GM12878 (cell line): ENCODE measurements at regions not wholly inside any gene's neighbourhood (a gene's known extent, or its start where the extent isn't known, plus 50 kb on each side); places are given as distances from the start of the nearest gene placed in this dataset.

ENCODE experiments used
- ATAC-seq: fragments of 200-7000 bp; cut with Tn5 transposase; 3 replicates; pipeline ENCODE4 v1.9.1; 2020; ENCODE audit warnings: mild to moderate bottlenecking, moderate library complexity
- BruUV-seq: library from RNA; stranded (reverse); fragments of 400-500 nt; replicated peaks from 2 replicates; lab custom pipeline; 2021; lab: Mats Ljungman, UMichigan
- CTCF ChIA-PET: fragments of 300-600 bp; sonication (Branson Sonifier 250); formaldehyde crosslinking; extraction: SDS; loops from one replicate; lab custom pipeline; 2021; ENCODE audit warnings: inconsistent platforms; lab: Yijun Ruan, JAX
- POLR2A ChIA-PET: fragments of 350-600 bp; formaldehyde crosslinking; extraction: SDS; loops from one replicate; lab custom pipeline; 2021; ENCODE audit warnings: inconsistent platforms; lab: Charles Lee
- RAD21 ChIA-PET: fragments of 300-600 bp; sonication (Branson Sonifier 250); formaldehyde crosslinking; loops from one replicate; lab custom pipeline; 2023; ENCODE audit warnings: antibody characterized with exemption; ENCODE audit not compliant: unreplicated experiment; lab: Charles Lee
- SMC1A ChIA-PET: fragments of 300-600 bp; sonication (Branson Sonifier 250); formaldehyde crosslinking; loops from one replicate; lab custom pipeline; 2023; ENCODE audit not compliant: unreplicated experiment, uncharacterized antibody; lab: Charles Lee
- DNase-seq: peaks from one replicate; pipeline ENCODE4 v3.0.0-alpha.2; 2011; ENCODE audit warnings: low read depth, low spot score
- FAIRE-seq: peaks from 3 replicates; lab custom pipeline; 2011; peaks lifted over from hg19 to GRCh38; lab: Jason Lieb, UNC
- H2AFZ ChIP-seq: 2 replicates; pipeline ENCODE4 v1.6.0; 2011; ENCODE audit warnings: low read depth, low read length, control low read depth; ENCODE audit not compliant: control insufficient read depth
- H3K27ac ChIP-seq: 2 replicates; pipeline ENCODE4 v1.5.1; 2011; ENCODE audit warnings: control low read depth; ENCODE audit not compliant: control insufficient read depth, insufficient read depth
- H3K27me3 ChIP-seq, 2 experiments: replicated peaks in 1 of 2; 2 replicates each; pipeline versions ENCODE4 v1.6.0 to v1.6.1; 2011; ENCODE audit warnings: low read length in 1 of 2; ENCODE audit not compliant: control insufficient read depth in 2 of 2, insufficient read depth in 2 of 2
- H3K36me3 ChIP-seq, 2 experiments: 2 replicates each; pipeline ENCODE4 v1.5.1; 2011; ENCODE audit warnings: low read length in 1 of 2; ENCODE audit not compliant: control insufficient read depth in 2 of 2, insufficient read depth in 2 of 2
- H3K4me1 ChIP-seq: 2 replicates; pipeline ENCODE4 v1.6.1; 2011; ENCODE audit warnings: mild to moderate bottlenecking, low read length, moderate library complexity, mixed read lengths; ENCODE audit not compliant: control insufficient read depth, insufficient read depth
- H3K4me2 ChIP-seq: 2 replicates; pipeline ENCODE4 v1.6.0; 2011; ENCODE audit warnings: control low read depth; ENCODE audit not compliant: control insufficient read depth, insufficient read depth
- H3K4me3 ChIP-seq: fragments of 200-600 bp; sonication (generic); 2 replicates; pipeline ENCODE4 v1.5.1; 2016
- H3K79me2 ChIP-seq: 2 replicates; pipeline ENCODE4 v1.6.0; 2011; ENCODE audit warnings: low read length; ENCODE audit not compliant: control insufficient read depth, insufficient read depth
- H3K9ac ChIP-seq: 2 replicates; pipeline ENCODE4 v1.8.0; 2011; ENCODE audit warnings: low read length, control low read depth, mixed read lengths; ENCODE audit not compliant: control insufficient read depth, insufficient read depth
- H3K9me3 ChIP-seq: replicated peaks from 3 replicates; pipeline ENCODE4 v1.5.1; 2011; ENCODE audit warnings: mild to moderate bottlenecking, low read length; ENCODE audit not compliant: control insufficient read depth, insufficient read depth
- H4K20me1 ChIP-seq: 2 replicates; pipeline ENCODE4 v1.6.0; 2011; ENCODE audit not compliant: control insufficient read depth, insufficient read depth
- BRCA1 ChIP-seq: IDR thresholded peaks from 2 replicates; pipeline ENCODE4 v1.6.1; 2011; ENCODE audit warnings: low read depth, low read length, improper control_type of control experiment
- CREM ChIP-seq: IDR thresholded peaks from 2 replicates; pipeline ENCODE4 v1.6.1; 2014; ENCODE audit warnings: antibody characterized with exemption, low read depth
- FOXK2 ChIP-seq: fragments of 450-650 bp; IDR thresholded peaks from 2 replicates; pipeline ENCODE4 v1.6.1; 2017; ENCODE audit warnings: mild to moderate bottlenecking, moderate library complexity
- JUNB ChIP-seq: IDR thresholded peaks from 2 replicates; pipeline ENCODE4 v1.6.1; 2016; ENCODE audit warnings: antibody characterized with exemption, mild to moderate bottlenecking
- MYC ChIP-seq: IDR thresholded peaks from 2 replicates; pipeline ENCODE4 v1.6.1; 2011; ENCODE audit warnings: mild to moderate bottlenecking, low read length, moderate library complexity, inconsistent platforms; ENCODE audit not compliant: insufficient read depth, insufficient replicate concordance, insufficient read length, severe bottlenecking
- RELA ChIP-seq: fragments of 450-650 bp; IDR thresholded peaks from 2 replicates; pipeline ENCODE4 v1.8.0; 2014; ENCODE audit warnings: borderline replicate concordance; ENCODE audit not compliant: partially characterized antibody
- SMAD1 ChIP-seq: fragments of 450-650 bp; IDR thresholded peaks from 2 replicates; pipeline ENCODE4 v1.6.1; 2018; ENCODE audit warnings: mild to moderate bottlenecking, low read depth; ENCODE audit not compliant: partially characterized antibody
- SMARCA5 ChIP-seq: fragments of 450-650 bp; IDR thresholded peaks from 2 replicates; pipeline ENCODE4 v1.6.1; 2017; ENCODE audit warnings: mild to moderate bottlenecking
- SRF ChIP-seq, 2 experiments: IDR thresholded peaks; 2 replicates each; pipeline ENCODE4 v1.6.1; 2011; ENCODE audit warnings: low read depth in 2 of 2, low read length in 2 of 2, mild to moderate bottlenecking in 1 of 2, moderate library complexity in 1 of 2
- STAT1 ChIP-seq: fragments of 450-650 bp; conservative IDR thresholded peaks from 2 replicates; pipeline ENCODE4 v1.6.1; 2014; ENCODE audit warnings: antibody characterized with exemption, mild to moderate bottlenecking
- SUPT20H ChIP-seq: IDR thresholded peaks from 2 replicates; pipeline ENCODE4 v1.6.1; 2011; ENCODE audit warnings: low read depth, mild to moderate bottlenecking, low read length, moderate library complexity, borderline replicate concordance; ENCODE audit not compliant: control insufficient read depth
- ZNF207 ChIP-seq: fragments of 450-650 bp; IDR thresholded peaks from 2 replicates; pipeline ENCODE4 v1.6.1; 2014; ENCODE audit warnings: antibody characterized with exemption, mild to moderate bottlenecking, borderline replicate concordance
- ZZZ3 ChIP-seq: IDR thresholded peaks from 2 replicates; pipeline ENCODE4 v1.6.1; 2011; ENCODE audit warnings: low read depth; ENCODE audit not compliant: control insufficient read depth, insufficient read length
- in situ Hi-C: fragments of 300-500 bp; cut with MboI; formaldehyde crosslinking; loops from 9 replicates; pipeline ENCODE4 v1.14.3; 2018; ENCODE audit warnings: mixed read lengths
- intact Hi-C: fragments of 100-400 bp; cut with micrococcal nuclease; formaldehyde crosslinking; loops from one replicate; pipeline ENCODE4 v1.14.2; 2022; ENCODE audit not compliant: unreplicated experiment
- TF ChIP-seq, protein P1 (sequence below): IDR thresholded peaks from 2 replicates; pipeline ENCODE4 v1.6.1; 2012; ENCODE audit warnings: low read depth, low read length, improper control_type of control experiment
- TF ChIP-seq, protein P2 (sequence below): fragments of 150-350 bp; IDR thresholded peaks from 2 replicates; pipeline ENCODE4 v1.6.1; 2014; ENCODE audit warnings: mild to moderate bottlenecking, low read depth, low read length
- TF ChIP-seq, protein P3 (sequence below): fragments of 450-650 bp; conservative IDR thresholded peaks from 2 replicates; pipeline ENCODE4 v1.6.1; 2017; ENCODE audit warnings: mild to moderate bottlenecking, moderate library complexity
- TF ChIP-seq, protein P4 (sequence below): IDR thresholded peaks from 2 replicates; pipeline ENCODE4 v1.6.1; 2012; ENCODE audit warnings: mild to moderate bottlenecking, low read depth, low read length
- TF ChIP-seq, protein P5 (sequence below): fragments of 450-650 bp; IDR thresholded peaks from 2 replicates; pipeline ENCODE4 v1.6.1; 2014; ENCODE audit warnings: mild to moderate bottlenecking

DNA sequence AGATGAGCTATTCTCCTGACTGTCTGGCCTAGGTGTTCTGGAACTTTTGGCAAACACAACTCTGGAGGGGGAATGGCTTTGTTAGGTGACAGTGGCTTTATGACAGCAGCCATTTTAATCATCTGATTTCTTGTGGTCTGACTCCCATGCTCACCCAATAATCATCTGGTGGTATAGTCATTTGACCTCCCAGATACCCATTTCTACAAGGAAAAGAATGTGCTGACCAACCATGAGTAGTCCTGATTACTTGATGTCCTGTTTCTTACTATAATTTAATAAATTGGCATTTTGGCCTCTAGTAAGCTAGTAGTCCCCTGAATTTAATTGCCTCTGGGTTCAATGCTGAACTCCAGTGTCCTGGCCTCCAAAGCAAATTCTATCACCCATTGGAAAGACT is 109.9 kb upstream of the DUSP21 start:
- Histone ChIP-seq H3K27ac (no peak overlapping the region), H3K27me3 (peaks cover 0 to 2% of the 10 kb centered on the region in 2 experiments; a peak in 1 of 4 replicates), H3K9ac (no peak overlapping the region), H4K20me1 (no peaks in the 10 kb centered on the region), H3K79me2 (no peaks in the 10 kb centered on the region), H3K36me3 (no peaks in the 10 kb centered on the region), H3K4me1 (no peaks in the 10 kb centered on the region), H2AFZ (no peak overlapping the region), H3K4me2 (no peak overlapping the region), H3K9me3 (no peaks in the 10 kb centered on the region), H3K4me3 (no peak overlapping the region)
- ChIA-PET RAD21 (no interaction called here), CTCF (no interaction called here), POLR2A (no interaction called here), SMC1A (no interaction called here)
- no TSS peak for BruUV-seq
- DNase-seq (no peak), FAIRE-seq (no peak), ATAC-seq (no peak)
- intact Hi-C loops = no loop called here
- TF ChIP-seq, protein P1, sequence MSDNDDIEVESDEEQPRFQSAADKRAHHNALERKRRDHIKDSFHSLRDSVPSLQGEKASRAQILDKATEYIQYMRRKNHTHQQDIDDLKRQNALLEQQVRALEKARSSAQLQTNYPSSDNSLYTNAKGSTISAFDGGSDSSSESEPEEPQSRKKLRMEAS = no peak
- TF ChIP-seq STAT1 (no peak), SUPT20H (no peak), BRCA1 (no peak), RELA (no peak), MYC (no peak), CREM (no peak), SMARCA5 (no peak), ZZZ3 (no peak), FOXK2 (no peak), JUNB (no peak), ZNF207 (no peak), SMAD1 (no peak), SRF (IDR thresholded peaks at IDR 0.05; ENCODE audit: low read depth in 2 of 2, low read length in 2 of 2) (no peak)
- TF ChIP-seq, protein P2, sequence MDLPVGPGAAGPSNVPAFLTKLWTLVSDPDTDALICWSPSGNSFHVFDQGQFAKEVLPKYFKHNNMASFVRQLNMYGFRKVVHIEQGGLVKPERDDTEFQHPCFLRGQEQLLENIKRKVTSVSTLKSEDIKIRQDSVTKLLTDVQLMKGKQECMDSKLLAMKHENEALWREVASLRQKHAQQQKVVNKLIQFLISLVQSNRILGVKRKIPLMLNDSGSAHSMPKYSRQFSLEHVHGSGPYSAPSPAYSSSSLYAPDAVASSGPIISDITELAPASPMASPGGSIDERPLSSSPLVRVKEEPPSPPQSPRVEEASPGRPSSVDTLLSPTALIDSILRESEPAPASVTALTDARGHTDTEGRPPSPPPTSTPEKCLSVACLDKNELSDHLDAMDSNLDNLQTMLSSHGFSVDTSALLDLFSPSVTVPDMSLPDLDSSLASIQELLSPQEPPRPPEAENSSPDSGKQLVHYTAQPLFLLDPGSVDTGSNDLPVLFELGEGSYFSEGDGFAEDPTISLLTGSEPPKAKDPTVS = no peak
- TF ChIP-seq, protein P3, sequence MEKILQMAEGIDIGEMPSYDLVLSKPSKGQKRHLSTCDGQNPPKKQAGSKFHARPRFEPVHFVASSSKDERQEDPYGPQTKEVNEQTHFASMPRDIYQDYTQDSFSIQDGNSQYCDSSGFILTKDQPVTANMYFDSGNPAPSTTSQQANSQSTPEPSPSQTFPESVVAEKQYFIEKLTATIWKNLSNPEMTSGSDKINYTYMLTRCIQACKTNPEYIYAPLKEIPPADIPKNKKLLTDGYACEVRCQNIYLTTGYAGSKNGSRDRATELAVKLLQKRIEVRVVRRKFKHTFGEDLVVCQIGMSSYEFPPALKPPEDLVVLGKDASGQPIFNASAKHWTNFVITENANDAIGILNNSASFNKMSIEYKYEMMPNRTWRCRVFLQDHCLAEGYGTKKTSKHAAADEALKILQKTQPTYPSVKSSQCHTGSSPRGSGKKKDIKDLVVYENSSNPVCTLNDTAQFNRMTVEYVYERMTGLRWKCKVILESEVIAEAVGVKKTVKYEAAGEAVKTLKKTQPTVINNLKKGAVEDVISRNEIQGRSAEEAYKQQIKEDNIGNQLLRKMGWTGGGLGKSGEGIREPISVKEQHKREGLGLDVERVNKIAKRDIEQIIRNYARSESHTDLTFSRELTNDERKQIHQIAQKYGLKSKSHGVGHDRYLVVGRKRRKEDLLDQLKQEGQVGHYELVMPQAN = no peak
- TF ChIP-seq, protein P4, sequence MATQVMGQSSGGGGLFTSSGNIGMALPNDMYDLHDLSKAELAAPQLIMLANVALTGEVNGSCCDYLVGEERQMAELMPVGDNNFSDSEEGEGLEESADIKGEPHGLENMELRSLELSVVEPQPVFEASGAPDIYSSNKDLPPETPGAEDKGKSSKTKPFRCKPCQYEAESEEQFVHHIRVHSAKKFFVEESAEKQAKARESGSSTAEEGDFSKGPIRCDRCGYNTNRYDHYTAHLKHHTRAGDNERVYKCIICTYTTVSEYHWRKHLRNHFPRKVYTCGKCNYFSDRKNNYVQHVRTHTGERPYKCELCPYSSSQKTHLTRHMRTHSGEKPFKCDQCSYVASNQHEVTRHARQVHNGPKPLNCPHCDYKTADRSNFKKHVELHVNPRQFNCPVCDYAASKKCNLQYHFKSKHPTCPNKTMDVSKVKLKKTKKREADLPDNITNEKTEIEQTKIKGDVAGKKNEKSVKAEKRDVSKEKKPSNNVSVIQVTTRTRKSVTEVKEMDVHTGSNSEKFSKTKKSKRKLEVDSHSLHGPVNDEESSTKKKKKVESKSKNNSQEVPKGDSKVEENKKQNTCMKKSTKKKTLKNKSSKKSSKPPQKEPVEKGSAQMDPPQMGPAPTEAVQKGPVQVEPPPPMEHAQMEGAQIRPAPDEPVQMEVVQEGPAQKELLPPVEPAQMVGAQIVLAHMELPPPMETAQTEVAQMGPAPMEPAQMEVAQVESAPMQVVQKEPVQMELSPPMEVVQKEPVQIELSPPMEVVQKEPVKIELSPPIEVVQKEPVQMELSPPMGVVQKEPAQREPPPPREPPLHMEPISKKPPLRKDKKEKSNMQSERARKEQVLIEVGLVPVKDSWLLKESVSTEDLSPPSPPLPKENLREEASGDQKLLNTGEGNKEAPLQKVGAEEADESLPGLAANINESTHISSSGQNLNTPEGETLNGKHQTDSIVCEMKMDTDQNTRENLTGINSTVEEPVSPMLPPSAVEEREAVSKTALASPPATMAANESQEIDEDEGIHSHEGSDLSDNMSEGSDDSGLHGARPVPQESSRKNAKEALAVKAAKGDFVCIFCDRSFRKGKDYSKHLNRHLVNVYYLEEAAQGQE = no peak
- TF ChIP-seq, protein P5, sequence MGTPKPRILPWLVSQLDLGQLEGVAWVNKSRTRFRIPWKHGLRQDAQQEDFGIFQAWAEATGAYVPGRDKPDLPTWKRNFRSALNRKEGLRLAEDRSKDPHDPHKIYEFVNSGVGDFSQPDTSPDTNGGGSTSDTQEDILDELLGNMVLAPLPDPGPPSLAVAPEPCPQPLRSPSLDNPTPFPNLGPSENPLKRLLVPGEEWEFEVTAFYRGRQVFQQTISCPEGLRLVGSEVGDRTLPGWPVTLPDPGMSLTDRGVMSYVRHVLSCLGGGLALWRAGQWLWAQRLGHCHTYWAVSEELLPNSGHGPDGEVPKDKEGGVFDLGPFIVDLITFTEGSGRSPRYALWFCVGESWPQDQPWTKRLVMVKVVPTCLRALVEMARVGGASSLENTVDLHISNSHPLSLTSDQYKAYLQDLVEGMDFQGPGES = no peak
- in situ Hi-C loops = no loop called here
